ENCODE measurements at regions not wholly inside any gene's neighbourhood (a gene's known extent, or its start where the extent isn't known, plus 50 kb on each side); places are given as distances from the start of the nearest gene placed in this dataset.

- ATAC-seq, result no peak
- intact Hi-C loops (cut with DNase I), result no loop called here
Measured at GRCh38 chr18:25724997-25725396, 365.4 kb downstream of the SS18 start.

GRCh38 chr18:25724121-25724520 lies 366.3 kb downstream of the SS18 start:
- Histone ChIP-seq H3K9me3 (ENCODE audit: control insufficient read depth, low read length) (no peaks in the 10 kb centered on the region), H3K27me3 (ENCODE audit: control insufficient read depth, insufficient read depth) (no peaks in the 10 kb centered on the region), H3K4me3 (ENCODE audit: low read length) (no peak overlapping the region), H3K27ac (ENCODE audit: low read length) (no peak overlapping the region), H3K4me1 (ENCODE audit: control insufficient read depth, insufficient read depth, low read length) (no peaks in the 10 kb centered on the region)
- no peak for DNase-seq
- WGBS, result 92% methylated on average over 2 of the region's 2 CpGs
- no peak for ATAC-seq
- intact Hi-C loops (cut with DNase I), result no loop called here

More at GRCh38 chr18:25724997-25725396, 365.4 kb downstream of the SS18 start:
- Histone ChIP-seq H3K27me3 (ENCODE audit: control insufficient read depth, insufficient read depth) (no peaks in the 10 kb centered on the region), H3K4me1 (ENCODE audit: control insufficient read depth, insufficient read depth, low read length) (no peaks in the 10 kb centered on the region), H3K27ac (ENCODE audit: low read length) (no peak overlapping the region), H3K9me3 (ENCODE audit: control insufficient read depth, low read length) (no peaks in the 10 kb centered on the region), H3K4me3 (ENCODE audit: low read length) (no peak overlapping the region)
- WGBS, result 77% methylated on average over 4 of the region's 4 CpGs
- no peak for DNase-seq

- Histone ChIP-seq H3K9me3 (ENCODE audit: control insufficient read depth, low read length) (peaks cover 2% of the 10 kb centered on the region), H3K4me1 (ENCODE audit: control insufficient read depth, insufficient read depth, low read length) (peaks cover 1% of the 10 kb centered on the region), H3K27me3 (ENCODE audit: control insufficient read depth, insufficient read depth) (no peaks in the 10 kb centered on the region), H3K27ac (ENCODE audit: low read length) (no peak overlapping the region), H3K4me3 (ENCODE audit: low read length) (no peak overlapping the region)
- intact Hi-C loops (cut with DNase I), result no loop called here
- ATAC-seq, result no peak
- WGBS, result 83% methylated on average over 4 of the region's 4 CpGs
- no peak for DNase-seq
Measured at GRCh38 chr18:25713103-25713502, 361.1 kb upstream of the ZNF521 start.

GRCh38 chr18:25710981-25711380 lies 359.0 kb upstream of the ZNF521 start:
- ATAC-seq (no peak), DNase-seq (no peak)
- no peak overlapping the region for H3K4me3 ChIP-seq (ENCODE audit: low read length)
- H3K9me3 ChIP-seq (ENCODE audit: control insufficient read depth, low read length), result peaks cover 2% of the 10 kb centered on the region
- intact Hi-C loops (cut with DNase I), result no loop called here
- H3K4me1 ChIP-seq (ENCODE audit: control insufficient read depth, insufficient read depth, low read length), result peaks cover 1% of the 10 kb centered on the region
- WGBS, result 44% methylated on average over 3 of the region's 3 CpGs
- H3K27me3 ChIP-seq (ENCODE audit: control insufficient read depth, insufficient read depth), result no peaks in the 10 kb centered on the region
- H3K27ac ChIP-seq (ENCODE audit: low read length), result no peak overlapping the region

- Histone ChIP-seq H3K27me3 (ENCODE audit: control insufficient read depth, insufficient read depth) (no peaks in the 10 kb centered on the region), H3K9me3 (ENCODE audit: control insufficient read depth, low read length) (no peaks in the 10 kb centered on the region), H3K4me3 (ENCODE audit: low read length) (no peak overlapping the region), H3K27ac (ENCODE audit: low read length) (no peak overlapping the region), H3K4me1 (ENCODE audit: control insufficient read depth, insufficient read depth, low read length) (no peaks in the 10 kb centered on the region)
- intact Hi-C loops (cut with DNase I), result no loop called here
- DNase-seq, result no peak
- WGBS, result 93% methylated on average over 2 of the region's 2 CpGs
- no peak for ATAC-seq
Measured at GRCh38 chr18:25705650-25706049, 353.7 kb upstream of the ZNF521 start.

- Histone ChIP-seq H3K9me3 (ENCODE audit: control insufficient read depth, low read length) (no peaks in the 10 kb centered on the region), H3K4me3 (ENCODE audit: low read length) (no peak overlapping the region), H3K4me1 (ENCODE audit: control insufficient read depth, insufficient read depth, low read length) (no peaks in the 10 kb centered on the region), H3K27ac (ENCODE audit: low read length) (no peak overlapping the region), H3K27me3 (ENCODE audit: control insufficient read depth, insufficient read depth) (no peaks in the 10 kb centered on the region)
- intact Hi-C loops (cut with DNase I), result no loop called here
- 89% methylated on average over 10 of the region's 10 CpGs for WGBS
- DNase-seq (no peak), ATAC-seq (no peak)
Measured at GRCh38 chr18:25704494-25704893, 352.5 kb upstream of the ZNF521 start.

GRCh38 chr18:25704071-25704470 lies 352.1 kb upstream of the ZNF521 start:
- no peaks in the 10 kb centered on the region for H3K9me3 ChIP-seq (ENCODE audit: control insufficient read depth, low read length)
- no peak overlapping the region for H3K4me3 ChIP-seq (ENCODE audit: low read length)
- no peaks in the 10 kb centered on the region for H3K4me1 ChIP-seq (ENCODE audit: control insufficient read depth, insufficient read depth, low read length)
- intact Hi-C loops (cut with DNase I), result no loop called here
- no peak for ATAC-seq
- H3K27ac ChIP-seq (ENCODE audit: low read length), result no peak overlapping the region
- H3K27me3 ChIP-seq (ENCODE audit: control insufficient read depth, insufficient read depth), result no peaks in the 10 kb centered on the region
- DNase-seq, result no peak
- 85% methylated on average over 6 of the region's 6 CpGs for WGBS

GRCh38 chr18:25701821-25702220 lies 349.9 kb upstream of the ZNF521 start:
- Histone ChIP-seq H3K4me3 (ENCODE audit: low read length) (no peak overlapping the region), H3K9me3 (ENCODE audit: control insufficient read depth, low read length) (no peaks in the 10 kb centered on the region), H3K27me3 (ENCODE audit: control insufficient read depth, insufficient read depth) (no peaks in the 10 kb centered on the region), H3K27ac (ENCODE audit: low read length) (no peak overlapping the region), H3K4me1 (ENCODE audit: control insufficient read depth, insufficient read depth, low read length) (no peaks in the 10 kb centered on the region)
- ATAC-seq (no peak), DNase-seq (no peak)
- 93% methylated on average over 5 of the region's 5 CpGs for WGBS
- intact Hi-C loops (cut with DNase I), result no loop called here

- intact Hi-C loops (cut with DNase I), result no loop called here
- DNase-seq (no peak), ATAC-seq (no peak)
- Histone ChIP-seq H3K27ac (ENCODE audit: low read length) (no peak overlapping the region), H3K4me3 (ENCODE audit: low read length) (no peak overlapping the region), H3K27me3 (ENCODE audit: control insufficient read depth, insufficient read depth) (no peaks in the 10 kb centered on the region), H3K4me1 (ENCODE audit: control insufficient read depth, insufficient read depth, low read length) (no peaks in the 10 kb centered on the region), H3K9me3 (ENCODE audit: control insufficient read depth, low read length) (no peaks in the 10 kb centered on the region)
- WGBS, result 39% methylated on average over 3 of the region's 3 CpGs
Measured at GRCh38 chr18:25686960-25687500, 335.1 kb upstream of the ZNF521 start.

- no peak for ATAC-seq
- no peaks in the 10 kb centered on the region for H3K4me1 ChIP-seq (ENCODE audit: control insufficient read depth, insufficient read depth, low read length)
- no peak for DNase-seq
- H3K9me3 ChIP-seq (ENCODE audit: control insufficient read depth, low read length), result no peaks in the 10 kb centered on the region
- WGBS, result 86% methylated on average over 4 of the region's 4 CpGs
- no peak overlapping the region for H3K27ac ChIP-seq (ENCODE audit: low read length)
- intact Hi-C loops (cut with DNase I), result no loop called here
- H3K4me3 ChIP-seq (ENCODE audit: low read length), result no peak overlapping the region
- no peaks in the 10 kb centered on the region for H3K27me3 ChIP-seq (ENCODE audit: control insufficient read depth, insufficient read depth)
Measured at GRCh38 chr18:25685088-25685487, 333.1 kb upstream of the ZNF521 start.

GRCh38 chr18:25679491-25679890 lies 327.5 kb upstream of the ZNF521 start:
- H3K4me3 ChIP-seq (ENCODE audit: low read length), result no peak overlapping the region
- no peaks in the 10 kb centered on the region for H3K4me1 ChIP-seq (ENCODE audit: control insufficient read depth, insufficient read depth, low read length)
- 75% methylated on average over 2 of the region's 2 CpGs for WGBS
- DNase-seq (no peak), ATAC-seq (no peak)
- H3K9me3 ChIP-seq (ENCODE audit: control insufficient read depth, low read length), result no peaks in the 10 kb centered on the region
- H3K27ac ChIP-seq (ENCODE audit: low read length), result no peak overlapping the region
- H3K27me3 ChIP-seq (ENCODE audit: control insufficient read depth, insufficient read depth), result no peaks in the 10 kb centered on the region
- intact Hi-C loops (cut with DNase I), result no loop called here

GRCh38 chr18:25678221-25678620 lies 326.3 kb upstream of the ZNF521 start:
- ATAC-seq (no peak), DNase-seq (no peak)
- no peaks in the 10 kb centered on the region for H3K27me3 ChIP-seq (ENCODE audit: control insufficient read depth, insufficient read depth)
- H3K27ac ChIP-seq (ENCODE audit: low read length), result no peak overlapping the region
- no peaks in the 10 kb centered on the region for H3K4me1 ChIP-seq (ENCODE audit: control insufficient read depth, insufficient read depth, low read length)
- no peaks in the 10 kb centered on the region for H3K9me3 ChIP-seq (ENCODE audit: control insufficient read depth, low read length)
- intact Hi-C loops (cut with DNase I), result no loop called here
- H3K4me3 ChIP-seq (ENCODE audit: low read length), result no peak overlapping the region
- 83% methylated on average over 4 of the region's 4 CpGs for WGBS

All from right cardiac atrium (tissue), 5 donors.